Fibroblast of the conjunctiva (primary cell): ENCODE measurements at regions not wholly inside any gene's neighbourhood (a gene's known extent, or its start where the extent isn't known, plus 50 kb on each side); places are given as distances from the start of the nearest gene placed in this dataset.
"Not testable (repeated sequence)": the region's sequence is repeated elsewhere in the genome, so short reads cannot be mapped to it uniquely, and the experiment has no call there.

Source experiments
- DNase-seq: peaks from one replicate; pipeline ENCODE4 v3.0.0-alpha.2; 2010; ENCODE audit warnings: low read depth

GRCh38 chr21:28522014-28522799 lies 470.5 kb downstream of the LTN1 start:
- DNase-seq = peak; percentile 77

GRCh38 chr21:28518630-28519029 lies 474.0 kb downstream of the LTN1 start:
- DNase-seq = no peak

GRCh38 chr21:28516991-28517592 lies 475.6 kb downstream of the LTN1 start:
- no peak for DNase-seq

GRCh38 chr21:28516021-28516420 lies 476.7 kb downstream of the LTN1 start:
- DNase-seq = no peak

- DNase-seq = no peak
These were observed 479.2 kb downstream of the LTN1 start for GRCh38 chr21:28513428-28513827.

- no peak for DNase-seq
These were observed 483.6 kb downstream of the LTN1 start for GRCh38 chr21:28509031-28509430.

- DNase-seq = no peak
These were observed 484.6 kb downstream of the LTN1 start for GRCh38 chr21:28508126-28508525.

GRCh38 chr21:28496517-28496916 lies 496.2 kb downstream of the LTN1 start:
- no peak for DNase-seq

- DNase-seq = no peak
These were observed 500.6 kb downstream of the LTN1 start for GRCh38 chr21:28492127-28492526.

- DNase-seq = no peak
These were observed 502.8 kb downstream of the LTN1 start for GRCh38 chr21:28489821-28490350.

GRCh38 chr21:28489162-28489561 lies 503.5 kb downstream of the LTN1 start:
- no peak for DNase-seq

- no peak for DNase-seq
These were observed 505.1 kb downstream of the LTN1 start for GRCh38 chr21:28487455-28488070.

- DNase-seq = peak; percentile 39
These were observed 507.2 kb downstream of the LTN1 start for GRCh38 chr21:28485301-28486022.

GRCh38 chr21:28483301-28484035 lies 509.2 kb downstream of the LTN1 start:
- DNase-seq = no peak

GRCh38 chr21:28482657-28483056 lies 510.0 kb downstream of the LTN1 start:
- no peak for DNase-seq

GRCh38 chr21:28480470-28480869 lies 512.2 kb downstream of the LTN1 start:
- peak; percentile 10 for DNase-seq

GRCh38 chr21:28473530-28474220 lies 519.0 kb downstream of the LTN1 start:
- no peak for DNase-seq

- not testable (repeated sequence) for DNase-seq
These were observed 520.1 kb downstream of the LTN1 start for GRCh38 chr21:28472543-28472942.

GRCh38 chr21:28464988-28465387 lies 527.7 kb downstream of the LTN1 start:
- no peak for DNase-seq

- no peak for DNase-seq
These were observed 528.6 kb downstream of the LTN1 start for GRCh38 chr21:28464095-28464494.

GRCh38 chr21:28459193-28459592 lies 533.5 kb downstream of the LTN1 start:
- DNase-seq = no peak
